ENCODE measurements at regions not wholly inside any gene's neighbourhood (a gene's known extent, or its start where the extent isn't known, plus 50 kb on each side); places are given as distances from the start of the nearest gene placed in this dataset.

- TF ChIP-seq, protein P1, sequence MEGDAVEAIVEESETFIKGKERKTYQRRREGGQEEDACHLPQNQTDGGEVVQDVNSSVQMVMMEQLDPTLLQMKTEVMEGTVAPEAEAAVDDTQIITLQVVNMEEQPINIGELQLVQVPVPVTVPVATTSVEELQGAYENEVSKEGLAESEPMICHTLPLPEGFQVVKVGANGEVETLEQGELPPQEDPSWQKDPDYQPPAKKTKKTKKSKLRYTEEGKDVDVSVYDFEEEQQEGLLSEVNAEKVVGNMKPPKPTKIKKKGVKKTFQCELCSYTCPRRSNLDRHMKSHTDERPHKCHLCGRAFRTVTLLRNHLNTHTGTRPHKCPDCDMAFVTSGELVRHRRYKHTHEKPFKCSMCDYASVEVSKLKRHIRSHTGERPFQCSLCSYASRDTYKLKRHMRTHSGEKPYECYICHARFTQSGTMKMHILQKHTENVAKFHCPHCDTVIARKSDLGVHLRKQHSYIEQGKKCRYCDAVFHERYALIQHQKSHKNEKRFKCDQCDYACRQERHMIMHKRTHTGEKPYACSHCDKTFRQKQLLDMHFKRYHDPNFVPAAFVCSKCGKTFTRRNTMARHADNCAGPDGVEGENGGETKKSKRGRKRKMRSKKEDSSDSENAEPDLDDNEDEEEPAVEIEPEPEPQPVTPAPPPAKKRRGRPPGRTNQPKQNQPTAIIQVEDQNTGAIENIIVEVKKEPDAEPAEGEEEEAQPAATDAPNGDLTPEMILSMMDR (IDR thresholded peaks at IDR 0.05; ENCODE audit: borderline replicate concordance, extremely low read depth, low read length, poor library complexity, severe bottlenecking): no peak
- TF ChIP-seq EZH2 (IDR thresholded peaks at IDR 0.05; ENCODE audit: borderline replicate concordance, low read depth, low read length, severe bottlenecking): no peak
These were observed 318.1 kb downstream of the HHIPL2 start for GRCh38 chr1:222229672-222230312.

All from DND-41 (cell line).